NCI-H345 treated with DMSO at 0.1 percent for 48 hours (cell line): ENCODE measurements at regions not wholly inside any gene's neighbourhood (a gene's known extent, or its start where the extent isn't known, plus 50 kb on each side); places are given as distances from the start of the nearest gene placed in this dataset.
"Not testable (repeated sequence)": the region's sequence is repeated elsewhere in the genome, so short reads cannot be mapped to it uniquely, and the experiment has no call there.

Experiments used
- DNase-seq: peaks from one replicate; lab custom pipeline; 2025; ENCODE audit not compliant: unreplicated experiment; lab: John Stamatoyannopoulos, UW

DNA sequence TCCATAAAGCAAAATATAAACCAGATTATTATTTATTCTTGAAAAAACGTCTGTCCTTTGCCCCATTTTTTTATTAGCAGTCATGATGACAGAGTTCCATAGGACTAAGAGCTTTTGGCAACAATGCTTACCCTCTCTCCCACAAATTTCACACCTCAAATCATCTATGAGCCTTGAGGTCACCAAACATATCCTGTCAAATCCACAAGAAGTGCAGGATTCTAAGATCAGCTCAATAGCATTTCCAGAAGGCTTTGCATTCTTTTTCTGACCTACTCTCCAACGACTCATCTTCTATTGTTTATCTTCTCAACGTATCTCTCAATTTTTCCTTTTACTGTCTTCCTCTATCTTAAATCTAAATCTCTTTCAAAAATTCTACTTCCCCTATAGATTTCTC lies 619.1 kb upstream of the BCHE start:
- no peak for DNase-seq

DNA sequence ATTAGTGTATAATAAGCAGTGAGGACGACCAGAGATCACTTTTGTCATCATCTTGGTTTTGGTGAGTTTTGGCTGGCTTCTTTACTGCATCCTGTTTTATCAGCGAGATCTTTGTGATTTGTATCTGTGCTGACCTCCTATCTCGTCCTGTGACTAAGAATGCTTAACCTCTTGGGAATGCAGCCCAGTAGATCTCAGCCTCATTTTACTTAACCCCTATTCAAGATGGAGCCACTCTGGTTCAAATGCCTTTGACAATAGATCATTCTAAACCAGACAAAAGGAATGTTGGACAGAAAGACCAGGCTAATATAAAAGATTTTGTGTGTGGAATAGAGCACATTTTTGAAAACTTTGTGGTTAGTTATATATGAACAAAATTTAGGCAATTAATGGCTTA lies 618.5 kb upstream of the BCHE start:
- no peak for DNase-seq

DNA sequence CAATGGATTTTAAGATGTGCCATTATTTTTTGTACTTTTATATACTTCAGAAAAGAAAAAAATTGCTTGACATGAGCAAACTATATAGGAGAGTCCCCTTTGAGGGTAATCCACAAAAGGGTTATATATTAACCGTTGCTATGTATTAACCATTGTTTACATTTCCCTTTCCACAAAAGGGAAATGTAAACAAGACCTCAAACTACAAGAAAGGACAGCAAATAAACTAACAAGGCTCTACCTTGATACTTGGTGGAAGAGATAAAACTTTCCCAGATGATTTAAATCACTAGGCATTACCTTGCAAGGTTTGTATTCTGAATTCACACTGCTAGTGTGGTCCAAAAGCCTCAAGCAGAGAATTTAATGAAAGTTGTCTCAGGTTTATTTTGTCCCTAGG lies 616.3 kb upstream of the BCHE start:
- no peak for DNase-seq

DNA sequence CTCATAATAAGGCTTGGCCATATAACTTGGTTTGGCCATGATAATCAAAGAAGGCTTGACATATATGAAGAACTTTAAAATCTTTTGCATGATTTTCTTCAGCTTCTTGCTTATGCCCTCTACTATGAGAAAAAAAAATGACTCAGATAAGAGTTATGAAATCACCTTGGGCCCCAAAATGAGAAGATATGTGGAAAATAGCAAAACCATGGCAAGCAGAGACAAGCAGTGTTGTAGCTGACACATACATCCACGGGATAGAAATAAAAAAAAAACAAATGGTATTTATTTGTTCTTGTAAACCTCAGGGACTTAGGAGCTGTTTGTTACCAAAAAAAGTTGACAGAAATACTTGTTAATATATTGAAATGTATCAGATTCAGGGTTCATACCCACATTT lies 614.8 kb upstream of the BCHE start:
- DNase-seq, result no peak

DNA sequence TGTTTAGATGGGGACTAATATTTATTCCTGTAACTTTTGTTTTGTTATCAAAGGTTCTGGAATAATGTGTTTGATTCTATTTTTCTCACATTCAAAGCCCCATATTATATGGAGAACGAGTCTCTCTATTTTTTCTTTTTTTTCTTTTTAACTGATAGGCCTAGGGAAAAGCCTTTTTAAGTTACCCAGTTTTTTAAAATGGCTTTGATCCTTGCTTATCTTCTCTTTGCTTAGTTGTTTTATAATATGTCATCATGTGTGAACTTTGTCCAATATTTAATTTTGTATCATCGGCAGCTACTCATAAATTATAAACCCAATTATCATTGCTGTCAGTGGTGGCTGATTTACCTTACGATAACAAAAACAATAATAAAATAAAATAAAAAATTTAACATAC lies 610.3 kb upstream of the BCHE start:
- no peak for DNase-seq

DNA sequence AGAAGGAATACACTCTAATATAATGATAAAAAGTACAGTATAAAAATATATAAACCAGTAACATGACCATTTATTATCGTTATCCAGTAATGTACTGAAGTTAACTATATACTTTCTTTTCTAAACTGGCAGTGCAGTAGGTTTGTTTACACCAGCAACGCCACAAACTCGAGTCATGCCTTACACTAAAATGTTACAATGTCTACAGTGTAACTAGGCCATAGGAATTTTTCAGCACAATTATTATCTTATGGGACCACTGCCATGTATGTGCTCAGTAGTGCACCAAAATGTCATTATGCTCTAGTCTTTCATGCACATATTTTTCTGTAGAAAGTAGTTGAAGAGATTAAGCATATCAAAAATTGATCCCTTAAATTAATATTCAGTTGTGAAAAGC lies 609.8 kb upstream of the BCHE start:
- DNase-seq, result no peak

DNA sequence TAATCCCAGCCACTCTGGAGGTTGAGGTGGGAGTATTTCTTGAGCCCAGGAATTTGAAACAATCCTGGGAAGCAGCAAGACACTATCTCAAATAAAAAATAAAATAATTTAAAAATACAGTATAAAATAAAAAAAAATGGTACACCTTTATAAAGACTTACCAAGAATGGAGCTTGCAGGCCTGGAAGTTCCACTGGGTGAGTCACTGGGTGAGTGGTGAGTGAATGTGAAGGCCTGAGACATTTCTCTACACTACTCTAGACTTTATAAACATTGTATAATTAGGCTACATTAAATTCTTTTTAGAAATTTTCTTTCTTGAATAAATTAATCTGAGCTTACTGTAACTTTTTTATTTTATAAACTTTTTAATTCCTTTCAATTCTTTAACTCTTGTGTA lies 609.1 kb upstream of the BCHE start:
- DNase-seq, result no peak

DNA sequence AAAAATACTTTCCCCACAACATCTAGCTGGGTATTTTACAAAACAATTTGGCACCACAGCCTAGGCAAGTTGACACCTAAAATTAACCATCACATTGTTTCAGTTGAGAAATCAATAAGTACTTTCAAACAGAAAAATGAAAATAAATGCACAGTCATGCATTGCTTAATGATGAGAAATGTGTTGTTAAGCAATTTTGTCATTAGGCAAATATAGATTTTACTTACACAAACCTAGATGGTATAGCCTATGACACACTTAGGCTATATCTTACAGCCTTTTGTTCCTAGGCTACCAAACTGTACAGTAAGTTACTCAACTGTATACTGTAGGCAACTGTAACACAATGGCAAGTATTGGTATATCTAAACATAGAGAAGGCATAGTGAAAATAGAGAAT lies 608.6 kb upstream of the BCHE start:
- DNase-seq, result no peak

DNA sequence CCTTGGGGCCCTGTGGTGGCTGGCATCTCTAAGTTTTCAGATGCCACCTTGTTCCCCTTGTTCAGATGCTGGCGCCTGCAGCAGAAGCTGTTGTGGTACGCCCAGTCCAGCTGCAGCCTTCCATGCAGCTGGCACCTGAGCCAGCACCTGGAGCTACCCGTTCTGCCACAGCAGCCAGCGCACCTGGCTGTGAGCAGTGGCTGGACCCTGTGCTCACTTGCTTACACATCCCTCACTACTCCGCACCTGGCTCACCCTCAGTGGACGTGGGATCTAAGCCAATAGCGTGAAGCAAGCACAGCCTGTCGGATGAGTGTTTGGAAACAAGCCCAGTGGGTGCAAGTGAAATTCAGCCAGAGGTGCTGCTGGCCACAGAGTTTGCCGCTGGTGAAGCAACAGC lies 607.5 kb upstream of the BCHE start:
- no peak for DNase-seq

DNA sequence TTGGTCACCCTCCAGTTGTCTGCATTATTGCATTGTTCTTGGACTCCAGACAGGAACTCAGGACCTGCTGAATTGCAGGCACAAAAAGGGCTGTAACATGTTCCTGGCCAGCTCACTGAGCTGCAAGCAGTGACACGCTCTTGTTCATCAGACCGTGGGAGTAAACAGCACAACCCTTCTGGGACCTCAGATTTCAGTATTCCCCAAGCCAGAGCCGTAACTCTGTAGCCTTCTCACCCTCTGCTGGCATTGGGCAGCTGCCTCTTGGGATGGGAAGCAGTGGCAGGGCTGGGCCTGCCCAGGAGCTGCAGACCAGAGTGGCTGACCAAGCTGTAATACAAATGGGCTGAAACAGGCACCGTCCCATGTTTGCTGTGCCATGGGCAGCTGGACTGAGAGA lies 607.1 kb upstream of the BCHE start:
- no peak for DNase-seq

DNA sequence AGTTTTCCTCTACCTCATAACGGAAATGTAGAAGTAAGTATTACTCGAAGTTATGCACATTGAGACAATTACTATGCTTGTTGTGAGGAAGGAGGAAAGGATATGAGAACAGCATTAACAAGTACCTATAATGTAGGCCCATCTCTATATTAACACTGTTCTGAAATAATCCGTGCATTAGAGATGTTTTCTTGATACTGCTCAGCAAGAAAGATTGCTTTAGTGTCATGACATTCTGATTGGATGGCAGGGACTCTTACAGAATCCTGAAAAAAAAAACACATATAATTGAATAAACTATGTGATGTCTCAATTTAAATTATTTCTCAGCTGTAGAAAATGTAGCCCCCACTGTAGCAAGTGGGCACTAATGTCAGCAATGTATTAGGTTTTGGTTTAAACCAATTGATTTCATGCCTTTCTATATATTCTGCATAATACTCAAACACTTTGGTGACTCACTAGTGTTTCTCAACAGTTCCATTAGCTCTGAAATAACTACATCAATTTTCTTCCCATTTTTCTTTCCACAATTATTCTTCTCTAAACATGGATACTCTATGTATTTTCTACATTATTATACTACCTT lies 598.3 kb upstream of the BCHE start:
- no peak for DNase-seq

DNA sequence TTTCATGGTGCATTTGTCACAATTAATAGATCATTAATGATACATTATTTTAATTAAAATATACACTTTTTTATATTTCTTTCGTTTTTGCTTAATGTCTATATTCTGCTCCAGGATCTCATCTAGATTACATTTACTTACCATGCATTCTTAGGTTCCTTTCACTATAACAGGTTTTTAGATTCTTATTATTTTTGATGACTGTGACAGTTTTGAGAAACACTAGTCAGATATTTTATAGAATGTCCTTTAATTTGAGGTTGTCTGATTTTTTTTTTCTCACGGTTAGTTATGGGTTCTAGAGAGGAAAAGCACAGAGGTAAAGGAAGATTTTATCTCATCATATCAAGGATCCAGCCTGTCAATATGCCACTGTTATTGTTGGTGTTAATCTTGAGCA lies 595.8 kb upstream of the BCHE start:
- DNase-seq, result no peak

DNA sequence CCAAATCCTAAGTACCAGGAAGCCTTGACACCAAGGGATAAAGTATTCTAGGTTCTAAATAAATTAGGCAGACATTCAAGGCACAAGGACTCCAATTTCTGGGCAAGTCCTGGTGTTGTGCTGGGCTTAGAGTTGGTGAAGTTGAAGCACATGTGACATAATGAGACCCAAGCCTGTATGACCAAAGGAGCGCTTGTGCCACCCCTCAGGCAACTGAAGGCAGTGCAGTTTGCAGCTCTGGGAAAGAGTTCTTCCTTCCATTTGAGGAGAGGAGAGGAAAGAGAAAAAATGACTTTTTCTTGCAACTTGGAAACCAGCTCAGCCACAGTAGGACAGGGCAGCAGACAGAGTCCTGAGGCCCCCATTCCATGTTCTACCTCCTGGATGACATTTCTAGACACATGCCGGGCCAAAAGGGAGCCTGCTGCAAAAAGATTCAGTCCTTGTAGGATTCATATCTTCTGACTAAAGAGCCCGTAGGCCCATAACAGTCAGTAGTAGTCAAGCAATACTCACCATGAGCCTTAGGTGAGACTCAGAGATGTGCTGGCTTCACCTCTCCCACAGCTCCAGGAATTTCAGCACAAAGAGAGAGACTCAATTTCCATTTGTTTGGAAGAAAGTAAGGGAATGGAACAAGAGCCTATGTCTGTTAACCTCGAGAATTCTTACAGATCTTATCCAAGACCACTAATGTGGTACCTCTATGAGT lies 588.8 kb upstream of the BCHE start:
- DNase-seq, result no peak

DNA sequence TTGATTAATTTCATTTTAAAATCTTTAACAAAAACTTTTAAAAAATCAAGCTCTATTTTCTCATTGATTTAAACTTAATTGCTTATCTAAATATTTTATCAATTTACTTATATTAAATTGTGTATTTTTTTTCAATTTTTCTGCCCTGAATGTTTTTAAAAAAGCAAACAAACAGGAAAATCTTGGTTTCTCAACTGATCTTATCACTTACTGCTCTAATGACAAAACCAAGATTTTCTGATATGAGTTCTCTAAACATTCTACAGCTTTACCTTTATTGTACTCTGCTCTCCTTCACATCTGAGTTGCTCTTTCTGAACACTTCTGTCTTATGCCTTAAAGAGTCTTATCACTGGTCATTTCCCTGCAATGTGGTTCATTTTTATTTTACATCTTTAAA lies 587.8 kb upstream of the BCHE start:
- DNase-seq, result no peak

DNA sequence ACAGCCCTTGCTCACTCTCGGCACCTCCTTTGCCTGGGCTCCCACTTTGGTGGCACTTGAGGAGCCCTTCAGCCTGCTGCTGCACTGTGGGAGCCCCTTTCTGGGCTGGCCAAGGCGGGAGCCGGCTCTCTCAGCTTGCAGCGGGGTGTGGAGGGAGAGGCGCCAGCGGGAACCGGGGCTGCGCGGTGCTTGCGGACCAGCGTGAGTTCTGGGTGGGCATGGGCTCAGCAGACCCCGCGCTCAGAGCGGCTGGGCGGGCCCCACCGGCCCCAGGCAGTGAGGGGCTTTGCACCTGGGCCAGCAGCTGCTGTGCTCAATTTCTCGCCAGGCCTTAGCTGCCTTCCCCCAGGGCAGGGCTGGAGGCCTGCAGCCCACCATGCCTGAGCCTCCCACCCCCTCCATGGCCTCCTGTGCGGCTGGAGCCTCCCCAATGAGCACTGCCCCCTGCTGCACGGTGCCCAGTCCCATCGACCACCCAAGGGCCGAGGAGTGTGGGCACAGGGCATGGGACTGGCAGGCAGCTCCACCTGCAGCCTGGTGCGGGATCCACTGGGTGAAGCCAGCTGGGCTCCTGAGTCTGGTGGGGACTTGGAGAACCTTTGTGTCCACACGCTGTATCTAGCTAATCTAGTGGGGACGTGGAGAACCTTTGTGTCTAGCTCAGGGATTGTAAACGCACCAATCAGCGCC lies 586.7 kb upstream of the BCHE start:
- DNase-seq, result not testable (repeated sequence)

DNA sequence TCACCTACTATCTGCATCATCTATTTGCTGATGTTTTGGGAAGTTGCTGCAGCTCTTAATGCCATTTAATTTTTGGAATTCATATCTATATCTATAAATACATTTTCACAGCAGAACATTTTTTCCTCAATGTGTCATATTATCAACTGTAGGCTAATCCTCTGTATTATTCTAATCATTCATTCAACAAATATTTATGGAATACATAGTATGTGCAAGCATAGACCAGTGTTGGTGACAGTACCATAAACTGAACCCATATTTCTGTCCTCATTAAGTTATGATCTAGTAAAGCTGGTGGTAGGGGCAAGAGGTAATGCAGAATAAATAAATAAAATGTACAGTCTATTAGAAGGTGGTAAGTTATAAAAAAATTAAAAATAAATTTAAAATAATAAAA lies 585.3 kb upstream of the BCHE start:
- no peak for DNase-seq

DNA sequence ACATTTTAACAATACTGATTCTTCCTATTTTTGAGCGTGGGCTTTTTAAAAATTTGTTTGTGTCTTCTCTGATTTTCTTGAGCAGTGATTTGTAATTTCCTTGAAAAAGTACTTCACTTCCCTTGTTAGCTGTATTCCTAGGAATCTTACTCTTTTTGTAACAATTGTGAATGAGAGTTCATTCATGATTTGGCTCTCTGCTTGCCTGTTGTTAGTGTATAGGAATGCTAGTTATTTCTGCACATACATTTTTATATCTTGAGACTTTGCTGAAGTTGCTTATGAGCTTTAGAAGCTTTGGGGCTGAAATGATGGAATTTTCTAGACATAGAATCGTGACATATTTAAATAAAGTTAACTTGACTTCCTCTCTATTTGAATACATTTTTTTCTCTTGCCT lies 582.8 kb upstream of the BCHE start:
- no peak for DNase-seq

DNA sequence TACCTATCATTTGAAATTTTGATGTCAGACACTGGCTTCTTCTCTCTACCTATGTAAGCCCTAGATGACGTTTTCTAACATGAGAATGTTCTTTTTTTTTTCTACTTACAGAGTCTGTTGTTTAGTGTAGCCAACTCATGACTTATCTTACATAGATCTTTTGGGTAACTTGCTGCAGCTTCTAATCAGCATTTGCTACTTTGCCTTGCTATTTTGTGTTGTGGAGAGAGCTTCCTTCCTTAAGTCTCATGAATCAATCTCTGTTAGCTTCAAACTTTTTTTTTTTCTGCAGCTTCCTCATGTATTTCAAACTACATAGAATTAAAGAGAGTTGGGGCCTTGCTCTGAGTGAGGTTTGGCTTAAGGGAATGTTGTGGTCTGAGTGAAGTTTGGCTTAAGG lies 568.7 kb upstream of the BCHE start:
- no peak for DNase-seq

DNA sequence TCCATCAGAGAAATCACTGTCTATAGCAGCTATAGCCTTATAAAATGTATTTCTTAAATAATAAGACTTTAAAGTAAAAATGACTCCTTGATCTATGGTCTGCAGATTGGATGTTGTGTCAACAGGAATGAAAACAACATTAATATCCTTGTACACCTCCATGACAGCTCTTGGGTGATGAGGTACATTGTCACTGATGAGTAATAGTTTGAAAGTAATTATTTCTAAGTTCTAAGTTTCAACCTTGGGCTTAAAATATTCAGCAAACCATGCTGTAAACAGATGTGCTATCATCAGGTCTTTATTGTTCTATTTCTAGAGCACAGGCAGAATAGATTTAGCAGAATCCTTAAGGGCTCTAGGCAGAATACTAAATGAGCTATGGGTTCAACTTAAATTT lies 568.2 kb upstream of the BCHE start:
- no peak for DNase-seq

DNA sequence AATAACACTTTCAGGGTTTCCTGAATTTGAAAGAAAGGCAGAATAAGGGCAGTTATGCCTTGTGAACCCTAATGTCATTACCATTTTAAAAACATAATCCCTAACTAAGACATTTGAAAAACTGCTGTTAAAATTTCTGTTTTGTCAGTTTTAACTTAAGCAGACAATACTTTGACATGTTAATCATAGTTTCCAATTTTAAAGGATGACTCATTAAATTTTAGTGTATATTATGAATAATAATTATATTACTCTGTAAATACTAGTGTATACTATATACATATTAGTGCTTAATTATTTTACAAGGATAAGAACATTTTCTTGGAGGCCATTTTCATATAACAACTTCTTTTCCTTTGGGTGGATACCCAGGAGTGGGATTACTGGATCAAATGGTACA lies 553.1 kb upstream of the BCHE start:
- no peak for DNase-seq

DNA sequence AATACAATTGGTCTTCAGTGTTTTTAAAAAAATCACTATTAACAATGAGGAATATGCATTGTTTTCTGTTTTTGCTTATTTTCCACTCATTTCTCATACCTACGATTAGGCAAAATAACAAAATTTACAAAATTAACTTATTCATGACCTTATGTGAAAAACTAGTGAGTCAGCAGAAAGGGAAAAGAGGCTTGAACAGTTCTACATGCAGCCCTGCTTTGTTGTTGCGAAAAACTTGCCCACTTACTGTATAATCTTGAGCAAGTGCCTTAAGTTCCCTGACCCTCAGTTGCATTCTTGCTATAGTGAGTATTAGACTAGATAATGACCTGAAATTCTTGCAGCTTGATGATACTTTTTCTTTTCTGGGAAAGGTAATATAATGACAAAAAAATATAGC lies 551.1 kb upstream of the BCHE start:
- DNase-seq, result no peak

DNA sequence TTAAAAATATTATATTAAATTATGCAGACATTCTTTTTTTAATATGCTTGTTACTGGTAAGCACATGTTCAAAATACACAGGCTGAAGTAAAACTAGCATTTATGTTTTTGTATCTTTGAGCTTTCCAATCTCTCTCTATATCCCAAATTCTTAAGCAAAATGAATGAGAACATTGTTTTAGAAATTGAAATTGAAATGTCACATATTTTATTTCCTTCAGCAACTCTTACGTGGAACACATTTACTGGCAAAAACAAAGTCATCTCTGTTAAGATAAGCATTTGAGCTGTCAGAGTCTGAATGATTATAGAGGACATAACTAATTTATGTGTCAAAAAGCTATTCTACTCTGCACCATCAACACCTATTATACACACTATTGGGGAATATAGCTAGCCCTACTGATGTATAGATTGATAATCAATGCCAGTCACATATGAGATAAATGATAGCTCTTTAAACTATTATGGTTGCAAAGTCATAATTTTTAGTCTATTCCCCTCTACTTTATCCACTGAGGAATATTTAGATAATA lies 535.4 kb upstream of the BCHE start:
- DNase-seq, result no peak
